IMR-90 (cell line): ENCODE measurements at regions not wholly inside any gene's neighbourhood (a gene's known extent, or its start where the extent isn't known, plus 50 kb on each side); places are given as distances from the start of the nearest gene placed in this dataset.

Experiments
- ATAC-seq: fragments of 200-7000 bp; cut with Tn5 transposase; 2 replicates; pipeline ENCODE4 v1.9.1; 2020; ENCODE audit warnings: low read depth, mild to moderate bottlenecking, moderate library complexity
- BruUV-seq: library from RNA; stranded (reverse); fragments of 400-500 nt; replicated peaks from 2 replicates; lab custom pipeline; 2021; lab: Mats Ljungman, UMichigan
- CTCF ChIA-PET: fragments of 300-600 bp; formaldehyde crosslinking; extraction: SDS; loops from one replicate; lab custom pipeline; 2021; ENCODE audit warnings: antibody characterized with exemption; lab: Yijun Ruan, JAX
- POLR2A ChIA-PET: fragments of 300-600 bp; sonication (Branson Sonifier 250); formaldehyde crosslinking; loops from one replicate; lab custom pipeline; 2022; ENCODE audit warnings: antibody characterized with exemption; ENCODE audit not compliant: unreplicated experiment; lab: Charles Lee
- DNase-seq: peaks from one replicate; pipeline ENCODE4 v3.0.0; 2013
- H2AFZ ChIP-seq: replicated peaks from 2 replicates; pipeline ENCODE3; 2013; ENCODE audit warnings: low read length, mild to moderate bottlenecking; ENCODE audit not compliant: poor library complexity
- H2AK5ac ChIP-seq: 2 replicates; pipeline ENCODE4 v1.6.1; 2013; ENCODE audit warnings: low read depth, low read length, inconsistent platforms
- H2AK9ac ChIP-seq: replicated peaks from 2 replicates; pipeline ENCODE3; 2013; ENCODE audit warnings: mild to moderate bottlenecking, low read depth, low read length, moderate library complexity; ENCODE audit not compliant: poor library complexity
- H2BK120ac ChIP-seq: 2 replicates; pipeline ENCODE4 v1.6.1; 2013; ENCODE audit warnings: low read depth, low read length, inconsistent platforms
- H2BK15ac ChIP-seq: 3 replicates; pipeline ENCODE4 v1.6.1; 2013; ENCODE audit warnings: low read depth, low read length, inconsistent platforms
- H2BK20ac ChIP-seq: 2 replicates; pipeline ENCODE4 v1.6.1; 2013; ENCODE audit warnings: low read depth, mild to moderate bottlenecking, inconsistent platforms, low read length, moderate library complexity
- H2BK5ac ChIP-seq: 2 replicates; pipeline ENCODE4 v1.6.1; 2013; ENCODE audit warnings: mild to moderate bottlenecking, low read depth, low read length, inconsistent platforms; ENCODE audit not compliant: poor library complexity, severe bottlenecking
- H3K14ac ChIP-seq: replicated peaks from 2 replicates; pipeline ENCODE4 v1.6.1; 2013; ENCODE audit warnings: low read depth, low read length, inconsistent platforms
- H3K18ac ChIP-seq: 2 replicates; pipeline ENCODE4 v1.6.1; 2013; ENCODE audit warnings: low read depth, low read length, control low read depth
- H3K23ac ChIP-seq: 2 replicates; pipeline ENCODE4 v1.6.1; 2013; ENCODE audit warnings: low read depth, low read length, inconsistent platforms
- H3K27ac ChIP-seq: 2 replicates; pipeline ENCODE4 v1.5.1; 2013; ENCODE audit warnings: mild to moderate bottlenecking, control low read depth, low read length; ENCODE audit not compliant: insufficient read depth
- H3K27me3 ChIP-seq: 2 replicates; pipeline ENCODE4 v1.6.1; 2013; ENCODE audit warnings: low read length; ENCODE audit not compliant: control insufficient read depth, insufficient read depth
- H3K36me3 ChIP-seq: 2 replicates; pipeline ENCODE4 v1.6.1; 2013; ENCODE audit warnings: low read length, mixed read lengths; ENCODE audit not compliant: control insufficient read depth, insufficient read depth
- H3K4ac ChIP-seq: 2 replicates; pipeline ENCODE4 v1.6.1; 2013; ENCODE audit warnings: low read depth, low read length, inconsistent platforms
- H3K4me1 ChIP-seq: 2 replicates; pipeline ENCODE4 v1.6.1; 2013; ENCODE audit warnings: low read length, mixed read lengths; ENCODE audit not compliant: control insufficient read depth, insufficient read depth
- H3K4me2 ChIP-seq: 2 replicates; pipeline ENCODE4 v1.6.1; 2013; ENCODE audit warnings: low read depth, mild to moderate bottlenecking, control low read depth, low read length, moderate library complexity
- H3K4me3 ChIP-seq: 2 replicates; pipeline ENCODE4 v1.5.1; 2013; ENCODE audit warnings: low read depth, mild to moderate bottlenecking, control low read depth, low read length, moderate library complexity; ENCODE audit not compliant: insufficient read depth
- H3K56ac ChIP-seq: 2 replicates; pipeline ENCODE4 v1.6.1; 2013; ENCODE audit warnings: low read length, inconsistent platforms; ENCODE audit not compliant: insufficient read depth; ENCODE audit errors: extremely low read depth
- H3K79me1 ChIP-seq, 2 experiments: 2 replicates each; pipeline ENCODE4 v1.6.1; 2013; ENCODE audit warnings: low read length in 2 of 2, inconsistent platforms in 1 of 2, low read depth in 1 of 2
- H3K9ac ChIP-seq: 2 replicates; pipeline ENCODE4 v1.6.1; 2013; ENCODE audit warnings: low read depth, low read length, control low read depth
- H3K9me1 ChIP-seq: 2 replicates; pipeline ENCODE4 v1.6.1; 2013; ENCODE audit warnings: low read length, inconsistent platforms; ENCODE audit not compliant: insufficient read depth
- H3K9me3 ChIP-seq: 2 replicates; pipeline ENCODE4 v1.6.1; 2013; ENCODE audit warnings: low read length; ENCODE audit not compliant: control insufficient read depth, insufficient read depth
- H4K20me1 ChIP-seq: 2 replicates; pipeline ENCODE4 v1.6.1; 2013; ENCODE audit warnings: low read length, inconsistent platforms; ENCODE audit not compliant: insufficient read depth
- H4K5ac ChIP-seq: 2 replicates; pipeline ENCODE4 v1.6.1; 2013; ENCODE audit warnings: mild to moderate bottlenecking, low read depth, low read length, control low read depth
- H4K8ac ChIP-seq, 2 experiments: 2 replicates each; pipeline ENCODE4 v1.6.1; 2013; ENCODE audit warnings: low read depth in 2 of 2, low read length in 2 of 2, control low read depth in 1 of 2, inconsistent platforms in 1 of 2
- H4K91ac ChIP-seq: 2 replicates; pipeline ENCODE4 v1.6.1; 2013; ENCODE audit warnings: low read depth, low read length, inconsistent platforms; ENCODE audit not compliant: insufficient read depth
- BHLHE40 ChIP-seq: fragments of 150-350 bp; IDR thresholded peaks from 2 replicates; pipeline ENCODE4 v1.6.1; 2016; ENCODE audit warnings: mild to moderate bottlenecking, low read depth, low read length
- CEBPB ChIP-seq: IDR thresholded peaks from 2 replicates; pipeline ENCODE4 v1.6.1; 2012; ENCODE audit warnings: low read depth, low read length, improper control_type of control experiment
- CHD1 ChIP-seq: IDR thresholded peaks from 2 replicates; pipeline ENCODE4 v1.6.1; 2012; ENCODE audit warnings: low read depth, low read length, improper control_type of control experiment
- FOS ChIP-seq: fragments of 150-350 bp; IDR thresholded peaks from 2 replicates; pipeline ENCODE4 v1.6.1; 2016; ENCODE audit warnings: low read depth, low read length
- MAFK ChIP-seq: IDR thresholded peaks from 2 replicates; pipeline ENCODE4 v1.6.1; 2012; ENCODE audit warnings: low read depth, low read length, improper control_type of control experiment
- MAZ ChIP-seq: IDR thresholded peaks from 2 replicates; pipeline ENCODE4 v1.6.1; 2012; ENCODE audit warnings: low read depth, mild to moderate bottlenecking, low read length, improper control_type of control experiment, moderate library complexity, borderline replicate concordance
- MXI1 ChIP-seq: IDR thresholded peaks from 2 replicates; pipeline ENCODE4 v1.6.1; 2012; ENCODE audit warnings: low read depth, mild to moderate bottlenecking, low read length, moderate library complexity, borderline replicate concordance
- NFE2L2 ChIP-seq: fragments of 150-350 bp; IDR thresholded peaks from 2 replicates; pipeline ENCODE4 v1.6.1; 2016; ENCODE audit warnings: low read depth, mild to moderate bottlenecking, low read length
- POLR2A ChIP-seq: IDR thresholded peaks from 2 replicates; pipeline ENCODE4 v1.6.1; 2012; ENCODE audit warnings: mild to moderate bottlenecking, low read depth, low read length
- RAD21 ChIP-seq: IDR thresholded peaks from 2 replicates; pipeline ENCODE4 v1.6.1; 2012; ENCODE audit warnings: low read length, improper control_type of control experiment
- RCOR1 ChIP-seq: IDR thresholded peaks from 2 replicates; pipeline ENCODE4 v1.6.1; 2012; ENCODE audit warnings: mild to moderate bottlenecking, low read length, improper control_type of control experiment; ENCODE audit not compliant: insufficient replicate concordance
- SMC3 ChIP-seq: fragments of 150-350 bp; IDR thresholded peaks from 2 replicates; pipeline ENCODE4 v1.6.1; 2016; ENCODE audit warnings: low read depth, mild to moderate bottlenecking, antibody characterized with exemption, low read length, moderate library complexity
- WGBS, 2 experiments: methylation state at CpG; one replicate each; pipeline versions ENCODE4 v1.1.5 to v1.1.7; 2013; ENCODE audit warnings: missing lambda C conversion rate in 2 of 2; ENCODE audit not compliant: insufficient read length in 1 of 2; ENCODE audit errors: extremely low coverage in 2 of 2; 5-methylcytosine and 5-hydroxymethylcytosine counted together
- dilution Hi-C: fragments of 300-500 bp; cut with HindIII; formaldehyde crosslinking; loops from one replicate; pipeline ENCODE4 v1.14.3; 2018; ENCODE audit warnings: low sequenced_read_pairs; ENCODE audit not compliant: unreplicated experiment
- in situ Hi-C: fragments of 300-500 bp; cut with MboI; formaldehyde crosslinking; loops from 3 replicates; pipeline ENCODE4 v1.14.3; 2019; ENCODE audit warnings: low sequenced_read_pairs, inconsistent platforms, mixed read lengths
- intact Hi-C: fragments of 100-400 bp; cut with micrococcal nuclease; formaldehyde crosslinking; loops from 2 replicates; pipeline ENCODE4 v1.10.0; 2022
- TF ChIP-seq, protein P1 (sequence below): conservative IDR thresholded peaks from 2 replicates; pipeline ENCODE4 v1.5.1; 2012; ENCODE audit warnings: mild to moderate bottlenecking, low read depth, low read length, improper control_type of control experiment
- TF ChIP-seq, protein P2 (sequence below): fragments of 150-350 bp; IDR thresholded peaks from 2 replicates; pipeline ENCODE4 v1.6.1; 2017; ENCODE audit warnings: mild to moderate bottlenecking, antibody characterized with exemption, low read length, low read depth
- TF ChIP-seq, protein P3 (sequence below): fragments of 150-350 bp; IDR thresholded peaks from 2 replicates; pipeline ENCODE4 v1.6.1; 2016; ENCODE audit warnings: low read depth, mild to moderate bottlenecking, low read length, moderate library complexity, borderline replicate concordance

DNA sequence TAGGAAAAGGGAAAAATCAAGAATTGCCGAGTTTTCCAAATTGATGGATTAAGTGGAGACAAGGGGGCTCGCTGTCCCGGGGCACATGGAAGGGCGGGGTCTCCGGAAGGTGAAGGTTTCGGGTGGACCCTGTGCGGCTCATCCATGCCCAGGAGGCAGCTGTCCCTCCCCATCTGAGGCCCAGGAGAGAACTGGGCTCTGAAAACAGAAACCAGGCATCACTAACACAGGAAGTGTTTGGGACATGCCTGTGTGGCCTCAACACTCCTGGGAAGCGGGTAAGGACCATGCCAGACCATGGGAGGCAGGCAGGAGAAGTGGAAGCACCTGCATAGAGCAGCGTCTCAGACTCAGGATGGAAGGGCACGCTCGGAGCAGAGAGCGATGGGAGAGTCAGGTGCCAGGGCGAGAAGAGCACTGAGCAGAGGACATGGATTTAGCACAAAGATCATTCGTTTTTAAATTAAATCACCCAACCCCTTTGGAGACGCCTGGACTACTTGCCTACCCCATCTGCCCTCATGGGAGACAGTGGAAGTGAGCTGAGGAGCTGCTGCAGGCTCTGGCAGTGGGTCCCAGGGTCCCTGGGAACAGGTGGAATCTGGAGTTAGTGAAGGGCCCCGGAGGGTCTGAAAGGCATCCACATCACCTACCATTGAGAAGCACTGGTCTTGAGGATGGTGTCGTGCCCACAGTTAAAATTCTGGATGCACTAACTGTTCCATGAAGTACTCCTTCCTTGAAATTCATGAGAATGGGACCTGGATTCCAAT, 183.2 kb upstream of the SOX1 start:
- no peak for DNase-seq
- no peak for ATAC-seq
- Histone ChIP-seq H3K14ac (no peak overlapping the region), H3K4me3 (no peak overlapping the region), H3K4ac (no peak overlapping the region), H2BK15ac (no peak overlapping the region), H3K36me3 (no peaks in the 10 kb centered on the region), H2AK5ac (no peak overlapping the region), H3K27me3 (no peaks in the 10 kb centered on the region), H3K9me1 (no peaks in the 10 kb centered on the region), H3K9me3 (peaks cover 27% of the 10 kb centered on the region), H3K23ac (no peak overlapping the region), H3K27ac (no peak overlapping the region), H3K9ac (no peak overlapping the region), H4K91ac (no peak overlapping the region), H3K4me1 (no peaks in the 10 kb centered on the region), H2AFZ (no peak overlapping the region), H3K4me2 (no peak overlapping the region), H3K79me1 (no peaks in the 10 kb centered on the region), H3K18ac (no peak overlapping the region), H2AK9ac (no peak overlapping the region), H4K8ac (no peak overlapping the region), H2BK5ac (no peak overlapping the region), H3K56ac (no peak overlapping the region), H4K20me1 (no peaks in the 10 kb centered on the region), H2BK20ac (no peak overlapping the region), H2BK120ac (no peak overlapping the region), H4K5ac (no peak overlapping the region)
- no TSS peak for BruUV-seq
- intact Hi-C loops (no loop called here), dilution Hi-C loops (no loop called here), in situ Hi-C loops (no loop called here)
- 67% methylated on average over 1 of the region's 17 CpGs; no CpG with 5 or more reads in 1 of the 2 experiments for WGBS, 2 experiments
- TF ChIP-seq RAD21 (no peak), RCOR1 (no peak), CEBPB (no peak), MXI1 (no peak), SMC3 (no peak), FOS (no peak), BHLHE40 (no peak), CHD1 (no peak), NFE2L2 (no peak), MAFK (no peak), POLR2A (no peak), MAZ (no peak)
- TF ChIP-seq, protein P1, sequence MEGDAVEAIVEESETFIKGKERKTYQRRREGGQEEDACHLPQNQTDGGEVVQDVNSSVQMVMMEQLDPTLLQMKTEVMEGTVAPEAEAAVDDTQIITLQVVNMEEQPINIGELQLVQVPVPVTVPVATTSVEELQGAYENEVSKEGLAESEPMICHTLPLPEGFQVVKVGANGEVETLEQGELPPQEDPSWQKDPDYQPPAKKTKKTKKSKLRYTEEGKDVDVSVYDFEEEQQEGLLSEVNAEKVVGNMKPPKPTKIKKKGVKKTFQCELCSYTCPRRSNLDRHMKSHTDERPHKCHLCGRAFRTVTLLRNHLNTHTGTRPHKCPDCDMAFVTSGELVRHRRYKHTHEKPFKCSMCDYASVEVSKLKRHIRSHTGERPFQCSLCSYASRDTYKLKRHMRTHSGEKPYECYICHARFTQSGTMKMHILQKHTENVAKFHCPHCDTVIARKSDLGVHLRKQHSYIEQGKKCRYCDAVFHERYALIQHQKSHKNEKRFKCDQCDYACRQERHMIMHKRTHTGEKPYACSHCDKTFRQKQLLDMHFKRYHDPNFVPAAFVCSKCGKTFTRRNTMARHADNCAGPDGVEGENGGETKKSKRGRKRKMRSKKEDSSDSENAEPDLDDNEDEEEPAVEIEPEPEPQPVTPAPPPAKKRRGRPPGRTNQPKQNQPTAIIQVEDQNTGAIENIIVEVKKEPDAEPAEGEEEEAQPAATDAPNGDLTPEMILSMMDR = no peak
- TF ChIP-seq, protein P2, sequence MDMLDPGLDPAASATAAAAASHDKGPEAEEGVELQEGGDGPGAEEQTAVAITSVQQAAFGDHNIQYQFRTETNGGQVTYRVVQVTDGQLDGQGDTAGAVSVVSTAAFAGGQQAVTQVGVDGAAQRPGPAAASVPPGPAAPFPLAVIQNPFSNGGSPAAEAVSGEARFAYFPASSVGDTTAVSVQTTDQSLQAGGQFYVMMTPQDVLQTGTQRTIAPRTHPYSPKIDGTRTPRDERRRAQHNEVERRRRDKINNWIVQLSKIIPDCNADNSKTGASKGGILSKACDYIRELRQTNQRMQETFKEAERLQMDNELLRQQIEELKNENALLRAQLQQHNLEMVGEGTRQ = no peak
- TF ChIP-seq, protein P3, sequence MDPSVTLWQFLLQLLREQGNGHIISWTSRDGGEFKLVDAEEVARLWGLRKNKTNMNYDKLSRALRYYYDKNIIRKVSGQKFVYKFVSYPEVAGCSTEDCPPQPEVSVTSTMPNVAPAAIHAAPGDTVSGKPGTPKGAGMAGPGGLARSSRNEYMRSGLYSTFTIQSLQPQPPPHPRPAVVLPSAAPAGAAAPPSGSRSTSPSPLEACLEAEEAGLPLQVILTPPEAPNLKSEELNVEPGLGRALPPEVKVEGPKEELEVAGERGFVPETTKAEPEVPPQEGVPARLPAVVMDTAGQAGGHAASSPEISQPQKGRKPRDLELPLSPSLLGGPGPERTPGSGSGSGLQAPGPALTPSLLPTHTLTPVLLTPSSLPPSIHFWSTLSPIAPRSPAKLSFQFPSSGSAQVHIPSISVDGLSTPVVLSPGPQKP = no peak
- CTCF ChIA-PET = no interaction called here
- POLR2A ChIA-PET = no interaction called here
